Activated T-helper 1 cell treated with anti-CD3 and anti-CD28 coated beads, Interleukin-2, amount 50 U/mL, for 16 hours (primary cell): ENCODE measurements at regions not wholly inside any gene's neighbourhood (a gene's known extent, or its start where the extent isn't known, plus 50 kb on each side); places are given as distances from the start of the nearest gene placed in this dataset.
"Not testable (repeated sequence)": the region's sequence is repeated elsewhere in the genome, so short reads cannot be mapped to it uniquely, and the experiment has no call there.

ENCODE experiments used
- DNase-seq, 2 donors: peaks; one replicate each; pipeline ENCODE4 v3.0.0-alpha.2; 2020; ENCODE audit warnings: low read depth in 1 of 2, low spot score in 1 of 2

DNA sequence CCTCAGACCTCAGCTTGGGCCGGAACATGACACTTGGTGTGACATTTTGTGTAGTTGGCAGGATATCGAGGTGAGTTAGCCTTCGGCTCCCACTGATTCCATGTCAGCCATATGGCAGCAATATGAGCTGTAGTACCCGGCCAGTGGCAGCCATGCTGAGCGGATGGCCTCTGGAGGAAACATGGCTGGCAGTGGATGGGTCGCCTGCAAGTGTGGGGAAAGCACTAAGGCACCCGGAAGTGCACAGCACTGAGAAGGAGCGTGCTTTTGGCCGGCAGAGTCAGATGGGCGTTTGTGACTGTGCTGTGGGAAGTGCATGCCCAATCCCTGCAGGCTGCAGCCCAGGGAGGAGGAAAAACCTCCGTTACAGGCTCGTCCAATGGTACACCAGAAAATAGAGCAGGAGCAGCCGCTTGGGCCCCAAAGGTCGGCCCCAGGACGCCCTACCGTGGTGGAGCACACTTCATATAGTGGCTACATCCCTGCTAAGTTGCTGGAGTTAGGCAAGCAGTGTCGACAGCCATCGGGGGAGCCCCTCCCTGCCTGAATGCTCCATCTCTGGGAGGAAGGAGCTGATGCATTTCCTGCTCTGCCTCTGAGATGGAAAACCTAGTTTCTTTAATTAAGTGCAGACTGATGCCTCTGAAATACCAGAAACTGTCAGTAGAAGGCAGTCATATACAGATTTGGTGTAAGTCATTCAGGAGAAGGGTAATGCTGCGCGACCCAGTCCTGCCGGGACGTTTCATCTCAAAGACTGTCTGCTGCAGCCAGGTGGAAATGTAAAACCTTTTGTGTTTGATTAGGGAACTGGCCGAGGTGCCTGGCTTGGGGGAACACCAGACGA is 2185.8 kb upstream of the ACO1 start:
- no peak for DNase-seq

DNA sequence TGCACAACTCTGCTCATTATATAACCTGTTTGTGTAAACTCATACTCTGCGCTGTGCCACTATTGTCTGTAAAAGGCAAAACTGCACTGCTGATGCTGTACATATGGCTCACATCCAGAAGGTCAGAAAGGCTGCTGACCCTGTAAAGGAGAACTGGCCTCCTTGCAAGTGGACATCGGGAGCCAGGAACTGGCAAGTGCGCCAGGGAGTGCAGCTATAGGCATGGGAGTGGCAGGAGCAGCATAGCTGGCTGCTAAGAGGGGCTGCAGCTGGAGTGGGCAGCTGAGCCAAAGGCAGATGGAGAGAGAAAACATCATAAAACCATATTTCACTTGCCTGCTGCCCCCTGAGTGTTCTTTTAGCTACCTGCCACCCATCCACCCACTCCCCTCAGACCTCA is 2183.4 kb upstream of the ACO1 start:
- DNase-seq, result no peak

DNA sequence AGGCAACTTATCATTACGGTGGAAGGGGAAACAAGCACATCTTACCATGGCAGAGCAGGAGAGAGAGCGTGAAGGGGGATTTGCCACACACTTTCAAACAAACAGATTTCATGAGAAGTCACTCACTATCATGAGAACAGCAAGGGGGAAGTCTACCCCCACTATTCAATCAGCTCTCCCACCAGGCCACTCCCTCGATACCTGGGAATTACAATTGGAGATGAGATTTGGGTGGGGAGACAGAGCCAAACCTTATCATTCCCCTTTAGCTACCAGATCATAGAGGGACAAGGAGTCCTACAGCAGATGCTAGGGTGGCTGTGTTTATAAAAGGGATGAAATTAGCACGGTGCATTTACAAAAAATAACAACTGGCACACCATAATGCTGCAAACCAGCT is 2149.4 kb upstream of the ACO1 start:
- DNase-seq, result no peak

DNA sequence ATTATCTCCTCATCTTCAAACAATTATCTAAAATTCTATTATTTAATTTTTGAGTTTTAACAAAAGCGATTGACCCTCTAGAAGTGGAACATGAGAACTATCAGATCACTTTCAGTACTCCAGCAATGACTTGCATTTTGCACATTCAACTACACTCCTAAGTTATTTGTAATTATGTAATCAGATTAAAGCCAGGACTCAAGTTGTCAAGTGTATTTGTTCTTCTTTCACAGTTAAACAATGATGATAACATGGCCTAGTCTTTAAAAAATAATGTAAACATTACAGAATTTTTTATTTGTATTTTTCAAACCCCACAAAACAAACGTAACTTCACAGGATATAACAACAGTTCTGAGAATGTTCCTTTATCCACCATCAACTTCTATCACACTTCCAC is 2148.9 kb upstream of the ACO1 start:
- no peak for DNase-seq

DNA sequence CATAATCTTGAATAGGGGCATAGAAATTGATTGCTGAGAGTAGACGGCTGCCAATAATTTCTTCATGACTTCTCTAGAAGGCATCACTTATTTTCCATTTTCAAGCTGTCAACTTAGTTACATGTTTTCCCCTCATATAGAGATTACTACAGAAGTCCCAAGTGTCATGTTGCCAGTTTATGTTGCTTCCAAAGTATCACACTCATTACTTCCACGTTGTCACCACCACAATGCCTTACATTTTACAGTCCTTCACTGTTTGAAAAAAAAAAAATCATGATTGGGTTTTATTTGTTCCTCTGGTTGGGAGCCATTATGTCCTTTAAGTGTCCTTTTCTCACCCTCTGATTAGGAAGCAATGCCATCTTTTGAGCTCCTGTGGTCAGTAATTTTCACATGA is 2144.6 kb upstream of the ACO1 start:
- DNase-seq, result no peak

DNA sequence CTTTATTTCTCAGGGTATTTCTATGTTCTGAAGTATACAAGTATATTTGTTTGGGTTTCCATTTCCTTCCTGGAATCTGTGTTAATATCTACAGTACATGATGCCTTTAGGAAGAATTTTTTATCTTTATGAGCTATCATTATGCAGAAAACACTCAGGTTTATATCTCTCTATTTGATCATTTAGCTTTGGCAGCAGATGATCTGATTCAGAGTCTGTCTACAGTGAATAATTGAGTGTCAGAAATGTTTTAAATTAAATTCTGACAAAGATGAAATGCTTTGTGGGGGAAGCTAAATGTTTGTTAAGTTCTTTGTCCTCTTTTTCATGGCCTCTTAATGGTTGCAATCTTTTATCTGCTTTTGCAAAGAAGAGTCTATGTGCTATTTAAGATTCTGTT is 2141.0 kb upstream of the ACO1 start:
- DNase-seq, result no peak

DNA sequence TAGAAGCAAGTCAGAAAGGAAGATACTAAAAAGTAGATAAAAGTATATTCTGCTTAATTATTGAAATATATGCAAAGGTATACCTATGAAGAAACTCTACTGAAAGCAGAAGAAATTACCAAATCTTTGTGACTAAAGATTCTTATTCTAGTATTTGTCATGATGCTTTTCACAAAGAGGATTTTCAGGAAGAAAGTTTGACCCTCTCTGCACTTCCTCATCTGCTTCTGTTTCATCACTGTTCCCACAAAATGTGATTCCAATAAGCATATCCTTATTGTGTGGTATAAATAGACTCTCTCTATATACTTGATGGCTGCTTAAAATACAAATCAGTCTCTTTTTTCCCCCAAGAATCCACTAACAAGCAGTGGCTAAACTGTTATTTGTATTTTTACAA is 2139.6 kb upstream of the ACO1 start:
- DNase-seq, result no peak

DNA sequence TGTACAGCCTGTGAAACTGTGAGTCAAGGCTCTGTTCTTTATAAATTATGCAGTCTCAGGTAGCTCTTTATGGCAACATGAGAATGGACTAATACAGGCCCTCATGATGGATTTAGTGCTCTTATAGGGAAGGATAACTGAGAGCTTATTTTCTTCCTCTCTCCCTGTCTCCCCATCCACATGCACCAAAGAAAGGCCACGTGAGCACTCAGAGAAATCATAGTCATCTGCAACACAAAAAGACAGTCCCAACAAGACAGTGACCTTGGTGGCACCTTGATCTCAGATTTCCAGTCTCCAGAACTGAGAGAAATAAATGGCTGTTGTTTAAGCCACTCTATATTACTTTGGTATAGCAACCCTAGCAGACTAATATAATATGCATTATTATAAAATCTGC is 2133.6 kb upstream of the ACO1 start:
- DNase-seq, result no peak

DNA sequence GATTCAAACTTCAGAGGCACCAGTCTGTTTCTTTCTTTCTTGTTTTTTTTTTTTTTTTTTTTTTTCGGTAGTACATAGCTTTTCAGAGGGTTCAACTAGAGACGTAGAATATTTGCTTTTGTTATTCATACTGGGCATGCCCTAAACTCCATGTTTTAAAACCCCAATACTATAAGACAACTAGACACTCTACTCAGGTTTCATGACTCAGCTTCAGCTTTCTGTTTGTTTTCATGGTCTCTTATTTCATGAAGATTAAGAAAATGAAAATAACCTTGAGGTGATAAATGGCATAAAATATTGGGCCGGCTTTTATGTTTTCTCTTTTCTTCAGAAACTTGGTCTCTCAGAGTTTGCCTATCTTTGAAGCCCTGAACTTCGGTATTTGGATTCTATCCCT is 2126.3 kb upstream of the ACO1 start:
- DNase-seq, result no peak

DNA sequence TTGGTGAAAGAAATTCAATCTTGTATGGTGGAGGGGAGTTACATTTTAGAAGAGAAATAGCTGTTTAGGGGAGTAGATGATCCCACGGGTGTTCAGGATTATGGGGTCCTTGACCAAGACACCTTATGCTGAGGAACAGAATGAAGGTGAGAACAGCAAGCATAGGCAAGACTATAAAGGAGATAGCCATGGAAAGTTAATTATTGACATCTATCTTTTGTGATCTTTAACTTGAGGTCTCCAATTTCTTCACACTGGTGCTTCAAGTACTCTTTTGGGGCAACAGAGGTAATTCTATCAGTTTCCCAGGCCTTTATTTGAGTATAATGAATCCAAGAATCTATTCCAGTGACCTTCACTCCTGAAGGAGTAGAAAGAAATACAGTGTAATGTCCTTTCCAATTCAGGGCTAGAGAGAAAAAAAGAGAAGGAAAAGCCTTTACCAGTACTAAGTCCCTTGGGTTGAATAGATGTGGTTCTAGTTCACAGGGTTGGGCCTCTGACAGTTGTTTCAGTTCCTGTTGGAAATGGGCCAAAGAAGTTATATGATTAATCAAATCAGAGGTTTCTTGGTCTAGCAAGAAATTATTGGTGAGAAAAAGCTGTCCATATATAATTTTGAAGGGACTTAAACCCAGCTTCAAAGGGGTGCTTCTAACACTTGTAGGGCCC is 2104.1 kb upstream of the ACO1 start:
- no peak for DNase-seq

DNA sequence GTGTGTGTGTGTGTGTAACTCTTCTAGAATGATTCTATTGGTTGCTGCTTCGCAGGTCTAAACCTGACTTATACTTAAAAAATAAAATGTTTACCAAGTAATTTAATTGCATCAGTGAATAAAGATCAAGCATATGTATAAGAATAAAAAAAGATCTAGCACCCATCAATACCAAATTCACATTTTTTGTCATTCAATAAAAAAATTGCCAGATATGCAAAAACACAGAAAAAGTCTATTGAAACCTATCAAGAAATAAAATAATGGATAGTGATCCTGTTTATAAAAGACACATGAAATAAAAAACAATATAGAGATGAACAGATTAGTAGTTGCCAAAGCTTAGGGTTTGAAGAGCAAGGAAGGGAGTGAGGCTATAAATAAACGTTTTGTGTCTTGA is 2095.0 kb upstream of the ACO1 start:
- no peak for DNase-seq

DNA sequence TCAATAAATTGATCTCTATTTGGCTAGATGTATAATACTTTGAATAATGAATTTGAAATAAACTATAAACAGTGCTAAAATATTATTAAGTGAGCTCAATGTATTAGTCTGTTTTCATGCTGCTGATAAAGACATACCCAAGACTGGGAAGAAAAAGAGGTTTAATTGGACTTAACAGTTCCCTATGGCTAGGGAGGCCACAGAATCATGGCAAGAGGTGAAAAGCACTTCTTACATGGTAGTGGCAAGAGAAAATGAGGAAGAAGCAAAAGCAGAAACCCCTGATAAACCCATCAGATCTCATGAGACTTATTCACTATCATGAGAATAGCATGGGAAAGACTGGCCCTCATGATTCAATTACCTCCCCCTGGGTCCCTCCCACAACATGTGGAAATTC is 2092.4 kb upstream of the ACO1 start:
- DNase-seq, result not testable (repeated sequence)

DNA sequence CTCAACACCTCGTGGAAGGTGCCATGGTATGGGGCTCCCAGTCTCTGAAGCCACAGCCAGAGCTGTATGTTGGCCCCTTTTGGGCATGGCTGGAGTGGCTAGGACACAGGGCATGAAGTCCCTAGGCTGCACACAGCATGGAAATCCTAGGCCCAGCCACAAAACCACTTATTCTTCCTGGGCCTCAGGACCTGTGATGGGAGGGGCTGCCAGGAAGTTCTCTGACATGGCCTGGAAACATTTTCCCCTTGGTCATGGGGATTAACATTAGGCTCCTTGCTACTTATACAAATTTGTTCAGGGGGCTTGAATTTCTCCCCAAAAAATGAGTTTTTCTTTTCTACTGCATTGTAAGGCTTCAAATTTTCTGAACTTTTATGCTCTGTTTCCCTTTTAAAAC is 2091.2 kb upstream of the ACO1 start:
- no peak for DNase-seq

DNA sequence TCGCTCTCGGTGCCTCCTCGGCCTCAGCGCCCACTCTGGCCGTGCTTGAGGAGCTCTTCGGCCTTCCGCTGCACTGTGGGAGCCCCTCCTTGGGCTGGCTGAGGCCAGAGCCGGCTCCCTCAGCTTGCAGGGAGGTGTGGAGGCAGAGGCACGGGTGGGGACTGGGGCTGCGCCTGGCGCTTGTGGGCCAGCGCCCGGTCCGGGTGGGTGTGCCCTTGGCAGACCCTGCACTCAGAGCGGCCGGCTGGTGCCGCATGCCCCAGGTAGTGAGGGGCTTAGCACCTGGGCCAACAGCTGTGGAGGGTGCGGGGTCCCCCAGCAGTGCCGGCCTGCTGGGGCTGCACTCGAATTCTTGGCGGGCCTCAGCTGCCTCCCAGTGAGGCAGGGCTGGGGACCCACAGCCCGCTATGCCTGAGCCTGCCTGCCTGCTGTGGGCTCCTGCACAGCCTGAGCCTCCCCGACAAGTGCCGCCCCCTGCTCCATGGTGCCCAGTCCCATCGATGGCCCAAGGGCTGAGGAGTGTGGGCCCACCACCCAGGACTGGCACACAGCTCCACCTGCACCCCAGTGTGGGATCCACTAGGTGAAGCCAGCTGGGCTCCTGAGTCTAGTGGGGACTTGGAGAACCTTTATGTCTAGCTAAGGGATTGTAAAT is 2085.2 kb upstream of the ACO1 start:
- no peak for DNase-seq

DNA sequence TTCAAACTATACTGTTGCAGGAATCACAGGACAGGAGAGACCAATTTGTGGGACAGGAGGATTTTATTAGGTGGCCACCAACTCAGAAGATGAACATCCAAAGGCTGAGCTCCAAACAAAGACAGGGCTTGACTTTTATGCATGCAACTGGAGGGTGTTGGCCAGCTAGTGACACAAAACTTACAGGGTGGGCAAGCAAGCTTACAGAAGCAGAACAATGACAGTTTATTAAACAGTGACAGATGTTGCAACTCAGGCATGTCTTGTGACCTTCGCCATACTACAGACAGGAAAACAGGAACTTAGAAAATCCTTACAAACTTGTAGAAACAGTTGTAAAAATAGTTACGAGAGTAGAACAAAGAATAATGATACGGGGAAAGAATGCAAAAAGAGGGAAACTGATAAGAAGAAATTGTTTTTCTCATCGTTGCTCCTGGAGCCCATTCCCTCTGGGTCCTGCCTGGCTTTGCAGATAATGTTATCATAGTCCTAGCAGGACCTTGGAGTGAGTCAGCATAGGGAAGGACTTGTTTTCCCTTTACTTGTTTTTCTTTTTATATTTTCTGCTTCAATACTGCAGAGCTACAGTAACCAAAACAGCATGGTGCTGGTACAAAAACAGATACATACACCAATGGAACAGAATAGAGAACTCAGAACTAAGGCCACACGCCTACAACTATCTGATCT is 2083.0 kb upstream of the ACO1 start:
- no peak for DNase-seq

DNA sequence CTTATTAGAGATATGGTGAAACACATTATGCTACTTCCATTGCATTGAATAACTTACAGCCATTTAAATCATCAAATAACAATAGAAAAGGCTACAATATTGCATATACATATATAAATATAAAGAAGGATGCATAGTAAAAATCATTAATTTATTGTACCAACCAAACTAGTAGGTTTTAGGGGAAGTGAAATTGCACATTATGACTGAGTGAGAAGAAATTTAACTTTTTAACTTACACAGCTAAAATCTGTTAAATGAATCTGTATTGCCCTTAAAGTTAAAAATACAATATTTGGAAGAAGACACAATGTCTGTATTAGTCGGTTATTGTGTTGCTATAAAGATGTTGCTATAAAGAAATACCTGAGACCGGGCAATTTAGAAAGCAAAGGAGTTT is 2073.7 kb upstream of the ACO1 start:
- DNase-seq, result no peak

DNA sequence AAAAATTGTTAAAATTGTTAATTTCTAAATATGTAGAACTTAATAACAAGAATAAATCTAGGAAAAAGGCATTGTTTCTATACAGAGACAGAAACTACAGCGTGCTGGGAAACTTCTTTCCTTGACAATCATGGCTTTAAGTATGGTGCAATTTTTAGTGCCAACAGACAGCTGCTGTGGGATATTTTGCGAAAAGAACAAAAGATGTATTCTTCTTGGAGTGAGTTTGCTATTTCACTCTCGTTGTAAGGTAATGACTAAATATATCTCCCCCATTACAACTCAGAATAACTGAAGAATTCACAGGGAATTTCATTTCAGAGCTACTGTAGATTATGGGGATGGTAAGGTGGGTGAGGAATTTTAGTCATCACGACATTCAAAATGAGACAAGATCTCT is 2055.0 kb upstream of the ACO1 start:
- DNase-seq, result no peak

DNA sequence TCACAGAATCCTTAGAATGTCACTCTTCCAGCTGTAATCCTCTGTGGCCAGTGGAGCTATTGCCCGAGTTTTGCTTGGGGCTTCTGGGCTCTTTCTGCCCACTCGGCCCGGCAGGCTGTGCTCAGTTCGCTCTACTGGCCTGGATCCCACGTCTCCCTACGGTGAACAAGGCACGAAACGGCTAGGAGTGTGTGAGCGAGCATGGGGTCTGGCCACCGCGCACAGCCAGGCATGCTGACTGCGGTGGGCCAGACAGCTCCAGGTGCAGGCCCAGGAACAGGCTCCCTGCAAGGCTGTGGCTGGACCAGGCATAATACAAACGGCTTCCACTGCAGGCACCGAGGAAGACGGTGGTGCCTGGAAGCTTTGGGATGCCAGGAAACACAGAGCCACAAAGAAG is 2035.5 kb upstream of the ACO1 start:
- no peak for DNase-seq

DNA sequence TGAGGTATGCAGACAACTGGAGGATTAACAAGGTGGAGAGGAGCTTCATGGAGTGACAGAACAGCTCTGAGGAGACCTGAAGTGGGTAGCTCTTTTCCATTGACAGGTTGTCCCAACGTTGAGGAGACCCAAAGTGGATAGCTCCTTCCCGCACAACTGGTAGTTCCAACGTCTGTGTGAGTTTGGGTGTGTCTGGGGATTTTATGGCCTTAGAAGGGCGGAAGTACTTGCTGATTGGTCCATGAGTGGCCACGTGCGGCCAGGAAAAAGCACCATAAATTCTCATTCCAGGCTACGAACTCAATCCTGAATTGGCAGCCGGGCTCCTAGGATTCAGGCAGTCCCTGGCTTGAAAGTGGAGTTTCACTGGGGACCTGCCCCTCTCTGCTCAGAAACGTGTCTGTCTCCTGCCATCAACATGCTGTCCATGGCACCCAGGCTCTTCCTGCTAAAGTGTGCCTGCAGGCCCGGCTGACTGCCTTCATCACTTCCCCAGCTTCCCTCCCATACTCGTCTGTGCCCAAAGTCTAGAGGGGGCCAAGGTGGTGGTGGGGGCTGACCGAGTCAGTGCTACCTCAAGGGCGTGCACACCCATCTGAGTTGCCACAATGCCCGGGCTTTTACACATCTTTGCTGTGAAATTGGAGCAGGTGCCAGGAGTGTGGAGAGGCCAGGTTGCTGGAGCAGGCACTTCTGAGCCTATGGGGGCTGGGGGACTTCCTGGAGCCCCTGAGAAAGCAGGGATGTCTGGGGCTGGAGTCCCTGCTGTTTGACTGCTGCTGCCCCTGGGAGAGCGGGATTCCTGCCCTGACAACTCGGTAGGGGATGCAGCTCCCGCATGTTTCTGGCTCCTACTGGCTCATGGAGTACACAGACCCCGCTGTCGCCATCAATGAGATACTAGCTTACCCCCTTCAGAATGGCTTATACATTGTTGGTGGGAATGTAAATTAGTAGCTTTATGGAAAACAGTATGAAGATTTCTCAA is 2034.6 kb upstream of the ACO1 start:
- no peak for DNase-seq

DNA sequence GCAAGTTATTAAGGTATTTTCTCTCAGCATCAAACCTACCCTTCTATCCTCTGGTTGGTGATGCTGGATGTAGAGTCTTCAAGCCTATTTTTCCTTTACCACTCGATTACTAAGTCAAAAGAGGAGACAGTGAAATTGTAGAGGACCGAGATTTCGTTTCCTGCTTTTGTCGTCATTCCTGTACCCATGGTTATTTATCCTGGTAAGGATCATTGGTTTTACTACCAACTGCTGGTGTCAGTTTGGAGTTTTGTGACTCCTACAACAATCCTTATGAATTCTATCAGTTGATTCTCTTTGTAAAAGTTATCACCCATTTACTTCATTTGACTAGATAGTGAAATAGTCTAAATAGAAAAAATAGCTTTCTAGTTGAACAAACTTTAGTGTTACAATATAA is 2028.2 kb upstream of the ACO1 start:
- DNase-seq, result no peak

DNA sequence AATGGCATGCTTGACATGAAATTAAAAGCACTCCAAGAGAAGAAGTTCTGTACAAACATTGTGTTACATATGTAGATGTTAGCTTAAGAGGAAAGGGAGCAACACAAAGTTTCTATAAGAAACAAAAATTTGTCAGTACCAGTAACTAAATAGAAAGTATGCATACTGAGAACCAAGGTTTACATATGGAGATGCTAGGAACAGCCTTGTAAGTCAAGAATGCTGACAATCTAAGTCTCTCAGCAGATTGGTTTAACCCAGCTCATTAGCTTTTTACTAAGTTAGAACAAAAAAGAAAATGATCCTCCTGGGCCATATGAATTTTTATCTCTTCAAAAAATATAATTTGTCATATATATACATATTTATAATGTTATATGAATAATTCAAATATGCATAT is 2022.1 kb upstream of the ACO1 start:
- no peak for DNase-seq
